VCaP (cell line): ENCODE measurements at regions not wholly inside any gene's neighbourhood (a gene's known extent, or its start where the extent isn't known, plus 50 kb on each side); places are given as distances from the start of the nearest gene placed in this dataset.
"Not testable (repeated sequence)": the region's sequence is repeated elsewhere in the genome, so short reads cannot be mapped to it uniquely, and the experiment has no call there.

Experiments
- H3K27ac ChIP-seq: fragments of 450-650 bp; 2 replicates; pipeline ENCODE4 v1.5.1; 2017
- CTCF ChIP-seq: fragments of 450-650 bp; conservative IDR thresholded peaks from 2 replicates; pipeline ENCODE4 v1.5.1; 2017; ENCODE audit warnings: mild to moderate bottlenecking, moderate library complexity

GRCh38 chrX:94932278-94932965 is 1258.4 kb downstream of the FAM133A start:
- no peak overlapping the region for H3K27ac ChIP-seq
- no peak for TF ChIP-seq CTCF

GRCh38 chrX:94936722-94937121 is 1262.7 kb downstream of the FAM133A start:
- no peak overlapping the region for H3K27ac ChIP-seq
- TF ChIP-seq CTCF: no peak

GRCh38 chrX:94937491-94937890 is 1263.5 kb downstream of the FAM133A start:
- TF ChIP-seq CTCF: no peak
- H3K27ac ChIP-seq: no peak overlapping the region

- no peak for TF ChIP-seq CTCF
- H3K27ac ChIP-seq: no peak overlapping the region
Observed at GRCh38 chrX:94942603-94943002, 1268.6 kb downstream of the FAM133A start.

GRCh38 chrX:94946137-94946536 is 1272.1 kb downstream of the FAM133A start:
- H3K27ac ChIP-seq: not testable (repeated sequence)

- no peak for TF ChIP-seq CTCF
Observed at GRCh38 chrX:94961730-94962129, 1287.7 kb downstream of the FAM133A start.

GRCh38 chrX:94977562-94977961 is 1303.6 kb downstream of the FAM133A start:
- TF ChIP-seq CTCF: no peak
- no peak overlapping the region for H3K27ac ChIP-seq

More at GRCh38 chrX:94961730-94962129, 1287.7 kb downstream of the FAM133A start:
- H3K27ac ChIP-seq: no peak overlapping the region

- H3K27ac ChIP-seq: no peak overlapping the region
- TF ChIP-seq CTCF: no peak
Observed at GRCh38 chrX:94977986-94978385, 1304.0 kb downstream of the FAM133A start.
